ENCODE measurements at regions not wholly inside any gene's neighbourhood (a gene's known extent, or its start where the extent isn't known, plus 50 kb on each side); places are given as distances from the start of the nearest gene placed in this dataset.

DNA sequence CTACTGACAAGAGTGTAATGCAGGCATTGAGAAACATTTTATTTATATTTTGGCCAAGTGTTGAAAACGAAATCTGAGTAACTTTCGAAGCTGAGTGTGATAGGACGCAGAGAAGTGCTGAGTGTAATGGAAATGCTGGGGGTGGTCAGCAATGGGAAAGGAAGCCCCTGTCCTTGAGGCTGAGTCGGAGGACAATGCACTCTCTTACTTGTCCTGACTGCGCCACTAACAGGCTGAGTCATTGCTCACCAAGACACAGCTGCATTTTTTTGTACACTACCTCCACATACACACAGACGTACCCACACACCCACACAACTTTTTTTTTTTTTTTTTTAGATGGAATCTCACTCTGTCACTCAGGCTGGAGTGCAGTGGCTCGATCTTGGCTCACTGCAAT is 637.7 kb downstream of the SLCO4C1 start:
- TF ChIP-seq, protein P1, sequence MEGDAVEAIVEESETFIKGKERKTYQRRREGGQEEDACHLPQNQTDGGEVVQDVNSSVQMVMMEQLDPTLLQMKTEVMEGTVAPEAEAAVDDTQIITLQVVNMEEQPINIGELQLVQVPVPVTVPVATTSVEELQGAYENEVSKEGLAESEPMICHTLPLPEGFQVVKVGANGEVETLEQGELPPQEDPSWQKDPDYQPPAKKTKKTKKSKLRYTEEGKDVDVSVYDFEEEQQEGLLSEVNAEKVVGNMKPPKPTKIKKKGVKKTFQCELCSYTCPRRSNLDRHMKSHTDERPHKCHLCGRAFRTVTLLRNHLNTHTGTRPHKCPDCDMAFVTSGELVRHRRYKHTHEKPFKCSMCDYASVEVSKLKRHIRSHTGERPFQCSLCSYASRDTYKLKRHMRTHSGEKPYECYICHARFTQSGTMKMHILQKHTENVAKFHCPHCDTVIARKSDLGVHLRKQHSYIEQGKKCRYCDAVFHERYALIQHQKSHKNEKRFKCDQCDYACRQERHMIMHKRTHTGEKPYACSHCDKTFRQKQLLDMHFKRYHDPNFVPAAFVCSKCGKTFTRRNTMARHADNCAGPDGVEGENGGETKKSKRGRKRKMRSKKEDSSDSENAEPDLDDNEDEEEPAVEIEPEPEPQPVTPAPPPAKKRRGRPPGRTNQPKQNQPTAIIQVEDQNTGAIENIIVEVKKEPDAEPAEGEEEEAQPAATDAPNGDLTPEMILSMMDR (IDR thresholded peaks at IDR 0.05) = no peak
- TF ChIP-seq POLR2A (IDR thresholded peaks at IDR 0.05) = no peak
